K562 (cell line): ENCODE measurements at regions not wholly inside any gene's neighbourhood (a gene's known extent, or its start where the extent isn't known, plus 50 kb on each side); places are given as distances from the start of the nearest gene placed in this dataset.

Experiments
- ATAC-seq: fragments of 200-7000 bp; cut with Tn5 transposase; 3 replicates; pipeline ENCODE4 v1.9.1; 2020; ENCODE audit warnings: moderate library complexity
- BruUV-seq: library from RNA; stranded (reverse); fragments of 400-500 nt; replicated peaks from 2 replicates; lab custom pipeline; 2021; lab: Mats Ljungman, UMichigan
- CTCF ChIA-PET: fragments of 300-600 bp; formaldehyde crosslinking; extraction: SDS; loops from one replicate; lab custom pipeline; 2021; ENCODE audit warnings: low intra/inter-chr PET ratio; lab: Yijun Ruan, JAX
- POLR2A ChIA-PET: fragments of 300-600, 350-650 bp; sonication (Branson Sonifier 250); formaldehyde crosslinking; extraction: SDS; loops from one replicate; lab custom pipeline; 2021; ENCODE audit warnings: antibody characterized with exemption, inconsistent platforms; lab: Yijun Ruan, JAX
- DNase-seq, 4 experiments: peaks; one replicate each; pipeline versions ENCODE4 v3.0.0 to v3.0.0-alpha.2; 2011 to 2018; ENCODE audit warnings: low spot score in 3 of 4, mixed read lengths in 3 of 4; ENCODE audit errors: extremely low read depth in 1 of 4
- FAIRE-seq: peaks from 2 replicates; lab custom pipeline; 2011; peaks lifted over from hg19 to GRCh38; lab: Jason Lieb, UNC
- H2AFZ ChIP-seq: 2 replicates; pipeline ENCODE4 v1.6.0; 2011; ENCODE audit warnings: low read depth, low read length, control low read depth, inconsistent platforms
- H3K27ac ChIP-seq: fragments of 200-600 bp; 3 replicates; pipeline ENCODE4 v1.8.0; 2011; ENCODE audit warnings: low read depth, mild to moderate bottlenecking, control low read depth, inconsistent platforms, low read length, moderate library complexity, mixed read lengths; ENCODE audit errors: extremely low read depth
- H3K27me3 ChIP-seq, 2 experiments: fragments of 300-600 bp in 1 of 2; 2 replicates in 1 of 2; 3 replicates in 1 of 2; pipeline versions ENCODE4 v1.6.0 to v1.8.0; 2011; ENCODE audit warnings: inconsistent platforms in 2 of 2, low read length in 2 of 2, mild to moderate bottlenecking in 1 of 2, mixed read lengths in 1 of 2, moderate library complexity in 1 of 2; ENCODE audit not compliant: control insufficient read depth in 2 of 2, insufficient read depth in 2 of 2
- H3K36me3 ChIP-seq: fragments of 300-600 bp; 3 replicates; pipeline ENCODE4 v1.8.0; 2011; ENCODE audit warnings: mild to moderate bottlenecking, low read length, inconsistent platforms; ENCODE audit not compliant: control insufficient read depth, insufficient read depth
- H3K4me1 ChIP-seq, 2 experiments: fragments of 200-600 bp in 1 of 2; replicated peaks in 1 of 2; 2 replicates in 1 of 2; 3 replicates in 1 of 2; pipeline versions ENCODE4 v1.5.1 to v1.8.0; 2011; ENCODE audit warnings: inconsistent platforms in 2 of 2, low read length in 2 of 2, mild to moderate bottlenecking in 1 of 2, mixed read lengths in 1 of 2, moderate library complexity in 1 of 2; ENCODE audit not compliant: control insufficient read depth in 2 of 2, insufficient read depth in 2 of 2
- H3K4me2 ChIP-seq: 2 replicates; pipeline ENCODE4 v1.6.1; 2011; ENCODE audit warnings: low read length, control low read depth, inconsistent platforms, mixed read lengths; ENCODE audit not compliant: insufficient read depth
- H3K4me3 ChIP-seq: fragments of 200-600 bp; sonication (generic), shearing (Covaris generic); 2 replicates; pipeline ENCODE4 v1.5.1; 2016; ENCODE audit warnings: control low read depth, inconsistent platforms
- H3K79me2 ChIP-seq: fragments of 200-600 bp; 3 replicates; pipeline ENCODE4 v1.8.0; 2011; ENCODE audit warnings: low read length, inconsistent platforms; ENCODE audit not compliant: control insufficient read depth, insufficient read depth
- H3K9ac ChIP-seq, 2 experiments: 2 replicates each; pipeline versions ENCODE4 v1.6.0 to v1.6.1; 2011; ENCODE audit warnings: low read depth in 2 of 2, low read length in 2 of 2, control low read depth in 1 of 2, inconsistent platforms in 1 of 2, mild to moderate bottlenecking in 1 of 2, mixed read lengths in 1 of 2; ENCODE audit not compliant: insufficient read depth in 1 of 2
- H3K9me1 ChIP-seq: one replicate; pipeline ENCODE4 v1.6.0; 2011; ENCODE audit warnings: inconsistent platforms, mild to moderate bottlenecking, low read length, moderate library complexity; ENCODE audit not compliant: control insufficient read depth, insufficient read depth
- H3K9me3 ChIP-seq: replicated peaks from 2 replicates; pipeline ENCODE4 v1.5.1; 2011; ENCODE audit warnings: low read depth, low read length, inconsistent platforms; ENCODE audit not compliant: control insufficient read depth, insufficient read depth
- H4K20me1 ChIP-seq: replicated peaks from 2 replicates; pipeline ENCODE4 v1.6.1; 2011; ENCODE audit warnings: low read length, inconsistent platforms, mixed read lengths; ENCODE audit not compliant: control insufficient read depth, insufficient read depth
- ETS2 ChIP-seq: IDR thresholded peaks from 2 replicates; pipeline ENCODE4 v1.6.1; 2016; ENCODE audit warnings: borderline replicate concordance, missing genetic modification characterization, mild to moderate bottlenecking, moderate library complexity, missing compliant biosample characterization; ENCODE audit not compliant: poor library complexity, severe bottlenecking
- GTF2F1 ChIP-seq: IDR thresholded peaks from 2 replicates; pipeline ENCODE4 v1.6.1; 2011; ENCODE audit warnings: low read depth, low read length, improper control_type of control experiment
- RAD21 ChIP-seq, 2 experiments: fragments of 250-450 bp in 1 of 2; fragments of 450-650 bp in 1 of 2; sonication (Bioruptor Pico) in 1 of 2; formaldehyde crosslinking in 1 of 2; IDR thresholded peaks in 1 of 2; conservative IDR thresholded peaks in 1 of 2; 2 replicates each; pipeline versions ENCODE4 v1.4.0 to v1.8.0; 2020 to 2022; ENCODE audit warnings: mild to moderate bottlenecking in 2 of 2, moderate library complexity in 1 of 2
- TFE3 ChIP-seq: fragments of 450-650 bp; formaldehyde crosslinking; IDR thresholded peaks from 2 replicates; pipeline ENCODE4 v1.4.0; 2020; ENCODE audit warnings: mild to moderate bottlenecking, mixed read lengths
- ZNF318 ChIP-seq, 2 experiments: fragments of 450-650 bp; IDR thresholded peaks; 2 replicates each; pipeline ENCODE4 v1.6.1; 2016; ENCODE audit warnings: mild to moderate bottlenecking in 2 of 2, borderline replicate concordance in 1 of 2, low read depth in 1 of 2, moderate library complexity in 1 of 2
- WGBS: fragments of 100-300 bp; shearing (Covaris generic); methylation state at CpG from one replicate; pipeline ENCODE4 v1.1.6; 2016; ENCODE audit warnings: low coverage, mixed read lengths; ENCODE audit not compliant: insufficient coverage; ENCODE audit errors: missing lambda C conversion rate; 5-methylcytosine and 5-hydroxymethylcytosine counted together
- in situ Hi-C: fragments of 300-500 bp; cut with MboI; formaldehyde crosslinking; loops from 4 replicates; pipeline ENCODE4 v1.15.0; 2018; ENCODE audit warnings: inconsistent platforms, mixed read lengths
- intact Hi-C: fragments of 100-400 bp; cut with micrococcal nuclease; formaldehyde crosslinking; loops from 2 replicates; pipeline ENCODE4 v1.14.2; 2022
- TF ChIP-seq, protein P1 (sequence below): fragments of 250-450 bp; sonication (Bioruptor Pico); IDR thresholded peaks from 2 replicates; pipeline ENCODE4 v1.5.0; 2020; ENCODE audit warnings: mild to moderate bottlenecking, borderline replicate concordance

DNA sequence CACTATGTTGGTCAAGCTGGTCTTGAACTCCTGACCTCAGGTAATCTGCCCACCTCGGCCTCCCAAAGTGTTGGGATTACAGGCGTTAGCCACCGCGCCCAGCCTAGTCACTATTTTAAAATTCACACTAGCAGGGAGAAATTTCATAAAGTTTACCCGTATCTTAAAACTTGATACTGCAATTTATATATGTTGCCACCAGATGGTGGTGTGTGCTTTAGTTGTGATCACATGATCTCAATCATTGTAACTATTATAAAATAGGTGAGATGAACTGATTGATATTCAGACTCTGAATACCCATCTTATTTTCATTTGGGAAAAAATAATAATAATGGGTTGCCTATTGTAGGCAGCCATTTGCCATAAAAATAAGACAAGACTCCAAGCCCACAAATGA is 1330.4 kb upstream of the WWC1 start:
- no peak overlapping the region for H3K4me3 ChIP-seq
- H3K4me1 ChIP-seq = no peaks in the 10 kb centered on the region
- no peak overlapping the region for H3K27ac ChIP-seq
- ATAC-seq (no peak), DNase-seq (peak in 2 of 4 experiments; percentile 1 to 8), FAIRE-seq (no peak)
- no peak overlapping the region for H3K9ac ChIP-seq
- H3K9me1 ChIP-seq = no peaks in the 10 kb centered on the region
- H3K4me2 ChIP-seq = no peak overlapping the region
- WGBS = 3% methylated on average over 5 of the region's 5 CpGs
- H3K27me3 ChIP-seq = no peaks in the 10 kb centered on the region
- no peaks in the 10 kb centered on the region for H3K9me3 ChIP-seq
- no peak overlapping the region for H2AFZ ChIP-seq
- H3K79me2 ChIP-seq = no peaks in the 10 kb centered on the region
- no peaks in the 10 kb centered on the region for H3K36me3 ChIP-seq
- H4K20me1 ChIP-seq = no peaks in the 10 kb centered on the region
- no TSS peak for BruUV-seq
- CTCF ChIA-PET = no interaction called here
- in situ Hi-C loops (no loop called here), intact Hi-C loops (no loop called here)
- POLR2A ChIA-PET = no interaction called here
- TF ChIP-seq ETS2 (tag) (no peak), RAD21 (CRISPR knock-in tag; conservative IDR thresholded peaks at IDR 0.05 in 1 of 2, IDR thresholded peaks at IDR 0.05 in 1 of 2) (0 out of 4 replicates have a peak, but pooled peaks of 1 of the 2 experiments have one; percentile 10), TFE3 (CRISPR knock-in tag) (peak; percentile 64), GTF2F1 (no peak), ZNF318 (IDR thresholded peaks at IDR 0.05; ENCODE audit: borderline replicate concordance in 1 of 2, low read depth in 1 of 2) (no peak)
- TF ChIP-seq, protein P1, sequence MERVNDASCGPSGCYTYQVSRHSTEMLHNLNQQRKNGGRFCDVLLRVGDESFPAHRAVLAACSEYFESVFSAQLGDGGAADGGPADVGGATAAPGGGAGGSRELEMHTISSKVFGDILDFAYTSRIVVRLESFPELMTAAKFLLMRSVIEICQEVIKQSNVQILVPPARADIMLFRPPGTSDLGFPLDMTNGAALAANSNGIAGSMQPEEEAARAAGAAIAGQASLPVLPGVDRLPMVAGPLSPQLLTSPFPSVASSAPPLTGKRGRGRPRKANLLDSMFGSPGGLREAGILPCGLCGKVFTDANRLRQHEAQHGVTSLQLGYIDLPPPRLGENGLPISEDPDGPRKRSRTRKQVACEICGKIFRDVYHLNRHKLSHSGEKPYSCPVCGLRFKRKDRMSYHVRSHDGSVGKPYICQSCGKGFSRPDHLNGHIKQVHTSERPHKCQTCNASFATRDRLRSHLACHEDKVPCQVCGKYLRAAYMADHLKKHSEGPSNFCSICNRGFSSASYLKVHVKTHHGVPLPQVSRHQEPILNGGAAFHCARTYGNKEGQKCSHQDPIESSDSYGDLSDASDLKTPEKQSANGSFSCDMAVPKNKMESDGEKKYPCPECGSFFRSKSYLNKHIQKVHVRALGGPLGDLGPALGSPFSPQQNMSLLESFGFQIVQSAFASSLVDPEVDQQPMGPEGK (CRISPR knock-in tag) = no peak
